HG02970 (cell line): ENCODE measurements at regions not wholly inside any gene's neighbourhood (a gene's known extent, or its start where the extent isn't known, plus 50 kb on each side); places are given as distances from the start of the nearest gene placed in this dataset.
"Not testable (repeated sequence)": the region's sequence is repeated elsewhere in the genome, so short reads cannot be mapped to it uniquely, and the experiment has no call there.

Experiments
- ATAC-seq: cut with Tn5 transposase; IDR thresholded peaks from one replicate; pipeline ENCODE4 v1.9.1; 2021; ENCODE audit warnings: mild to moderate bottlenecking, moderate library complexity, moderate number of reproducible peaks; ENCODE audit not compliant: unreplicated experiment, low FRiP score

DNA sequence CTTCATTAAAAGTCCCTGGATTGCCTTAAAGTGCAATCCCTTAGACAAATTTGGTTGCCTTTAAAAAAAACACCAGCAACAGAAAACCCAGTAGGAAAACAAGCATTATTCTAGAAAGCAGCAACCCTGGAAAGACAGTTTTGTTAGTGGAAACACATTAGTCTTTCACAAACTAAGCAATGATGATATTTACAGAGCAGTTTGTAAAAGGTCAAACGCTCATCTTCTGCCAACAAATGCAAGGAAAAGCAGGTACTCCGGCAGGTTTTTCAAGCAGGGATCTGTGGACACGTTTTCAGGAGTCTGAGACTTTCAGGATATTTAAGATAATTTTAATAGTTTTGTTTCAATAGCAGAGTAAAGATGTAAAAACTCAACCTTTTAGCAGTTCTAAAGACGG lies 202.2 kb downstream of the EXOC5 start:
- no peak for ATAC-seq

DNA sequence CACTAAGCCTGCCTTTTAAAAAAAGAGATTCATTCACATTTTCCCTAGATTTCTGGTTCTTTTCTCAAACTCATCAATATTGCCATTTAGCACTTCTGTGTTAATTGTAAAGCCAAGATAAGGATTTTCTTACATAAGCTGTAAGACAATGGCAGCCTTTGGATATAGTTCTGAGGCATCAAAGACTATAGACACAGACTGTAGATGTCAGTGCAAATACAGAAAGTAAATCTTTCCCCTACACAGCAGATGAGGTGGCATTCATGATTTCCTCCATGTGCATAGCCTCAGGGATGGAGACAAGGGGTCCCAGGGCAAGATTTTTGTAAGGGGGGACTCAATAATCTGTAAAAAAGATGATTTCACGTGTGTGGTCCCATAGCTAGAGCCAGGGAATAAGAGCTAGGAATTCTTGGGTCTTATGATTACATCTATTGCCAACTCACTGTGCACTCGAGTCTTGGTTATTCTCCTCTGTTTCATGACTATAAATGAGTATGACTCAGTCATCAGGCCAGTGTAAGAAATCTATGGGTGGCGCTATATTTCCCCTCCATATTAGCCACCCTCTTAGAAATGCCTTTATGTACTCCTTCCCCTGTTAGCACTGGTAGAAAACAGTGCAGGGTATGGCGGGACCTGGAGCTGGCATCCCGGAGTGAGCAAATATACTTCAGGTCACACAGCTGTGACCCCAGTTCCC lies 207.5 kb downstream of the EXOC5 start:
- ATAC-seq, result no peak

GRCh38 chr14:57060276-57060955 lies 208.3 kb downstream of the EXOC5 start:
- ATAC-seq, result peak; percentile 84

- ATAC-seq, result no peak
Observed at GRCh38 chr14:57058319-57058718, 210.4 kb downstream of the EXOC5 start.

DNA sequence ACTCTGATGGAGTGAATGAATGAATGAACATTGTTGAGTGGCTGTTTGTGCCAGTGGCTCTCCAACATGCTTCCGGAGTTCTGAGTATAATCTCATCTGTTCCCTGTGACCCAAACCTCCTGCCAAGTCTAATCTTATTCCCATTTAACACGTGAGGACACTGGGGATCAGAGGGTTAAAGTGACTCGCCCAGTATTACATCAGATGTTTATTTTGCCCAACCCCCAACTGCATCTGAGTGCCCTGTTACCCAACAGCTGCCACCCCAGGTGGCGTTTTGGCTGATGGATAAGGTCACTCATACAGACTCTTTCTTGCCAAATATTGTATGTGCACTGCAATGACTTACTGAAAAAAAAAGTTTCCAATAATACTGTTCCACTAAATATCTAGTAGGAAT lies 210.9 kb downstream of the EXOC5 start:
- ATAC-seq, result no peak

- not testable (repeated sequence) for ATAC-seq
Observed at GRCh38 chr14:57056522-57056921, 212.2 kb downstream of the EXOC5 start.

- no peak for ATAC-seq
Observed at GRCh38 chr14:57052705-57053302, 215.9 kb downstream of the EXOC5 start.

- no peak for ATAC-seq
Observed at GRCh38 chr14:57051633-57052032, 217.1 kb downstream of the EXOC5 start.

DNA sequence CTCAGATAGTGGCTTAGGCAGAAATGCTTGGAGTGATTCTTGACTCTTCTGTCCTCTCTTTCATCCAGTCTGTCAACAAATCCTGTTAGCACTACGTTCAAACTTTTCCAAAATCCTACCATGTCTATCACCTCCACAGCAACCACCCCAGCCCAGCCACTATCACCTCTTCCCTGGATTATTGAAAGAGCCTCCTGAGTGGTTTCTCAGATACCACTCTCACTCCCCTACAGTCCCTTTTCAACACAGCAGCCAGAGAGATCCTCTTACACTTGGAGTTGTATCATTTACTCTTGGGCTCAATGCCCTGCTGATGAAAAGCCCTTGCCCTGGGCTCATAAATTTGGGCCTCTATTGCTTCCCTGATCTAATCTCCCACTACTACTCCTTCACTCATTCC lies 218.9 kb downstream of the EXOC5 start:
- ATAC-seq, result no peak

DNA sequence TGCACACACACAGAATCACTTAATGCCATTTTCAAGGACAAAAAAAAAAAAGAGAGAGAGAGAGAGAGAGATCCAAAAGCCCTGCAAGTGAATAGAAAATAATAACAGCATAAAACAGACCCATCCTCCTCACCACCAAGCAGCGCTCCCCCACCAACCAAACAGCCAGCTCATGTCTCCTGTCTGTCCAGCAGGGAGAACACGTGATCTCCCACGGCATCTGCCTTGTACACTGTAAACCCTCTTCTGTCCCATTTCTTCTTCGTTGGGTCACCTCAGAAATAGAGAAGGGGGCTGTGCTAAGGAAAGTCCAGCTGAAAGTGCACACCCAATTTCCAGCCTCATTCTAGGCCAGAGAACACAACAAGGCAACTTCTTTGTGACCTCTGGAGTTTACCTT lies 222.5 kb downstream of the EXOC5 start:
- no peak for ATAC-seq

GRCh38 chr14:57044101-57044973 lies 224.4 kb downstream of the EXOC5 start:
- ATAC-seq, result not testable (repeated sequence)

DNA sequence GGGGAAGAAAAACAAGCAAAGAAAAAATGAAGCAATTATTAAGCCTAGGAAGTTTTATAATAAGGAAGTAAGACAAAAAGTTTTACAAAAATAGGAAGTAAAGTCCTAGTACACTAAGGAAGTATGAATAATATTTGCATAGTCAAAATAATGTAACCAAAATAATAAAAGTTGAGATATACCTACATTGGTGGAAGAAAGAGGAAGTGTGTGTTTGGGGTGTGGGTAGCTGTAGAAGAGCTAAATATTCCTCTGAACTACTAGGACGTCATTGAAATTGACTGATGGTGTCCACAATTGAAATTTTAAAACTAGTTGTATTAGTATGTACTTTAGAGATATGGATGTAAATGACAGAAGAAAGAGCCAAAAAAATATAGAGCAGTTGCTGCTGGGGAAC lies 228.4 kb upstream of the OTX2 start:
- no peak for ATAC-seq

DNA sequence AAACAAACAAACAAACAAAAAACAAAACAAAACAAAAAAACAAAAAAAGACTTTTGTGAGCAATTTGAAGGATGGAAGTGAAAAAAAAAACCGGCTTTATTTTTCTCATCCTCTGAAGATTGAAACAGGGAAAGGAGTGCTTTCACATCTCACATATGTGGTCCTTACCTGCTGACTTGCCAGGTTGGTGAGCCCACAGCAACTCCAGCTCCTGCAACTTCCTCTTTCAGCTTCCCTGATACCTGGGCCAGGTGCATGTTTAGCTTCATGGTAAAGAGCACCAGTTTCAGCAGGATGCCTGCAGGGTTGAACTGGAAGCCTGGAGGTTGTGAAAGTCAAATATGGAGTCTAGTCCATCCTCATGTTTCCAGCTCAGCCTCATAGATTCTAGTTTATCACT lies 221.2 kb upstream of the OTX2 start:
- no peak for ATAC-seq

- ATAC-seq, result no peak
Observed at GRCh38 chr14:57029620-57030253, 219.5 kb upstream of the OTX2 start.

GRCh38 chr14:57025456-57025855 lies 215.2 kb upstream of the OTX2 start:
- ATAC-seq, result no peak

DNA sequence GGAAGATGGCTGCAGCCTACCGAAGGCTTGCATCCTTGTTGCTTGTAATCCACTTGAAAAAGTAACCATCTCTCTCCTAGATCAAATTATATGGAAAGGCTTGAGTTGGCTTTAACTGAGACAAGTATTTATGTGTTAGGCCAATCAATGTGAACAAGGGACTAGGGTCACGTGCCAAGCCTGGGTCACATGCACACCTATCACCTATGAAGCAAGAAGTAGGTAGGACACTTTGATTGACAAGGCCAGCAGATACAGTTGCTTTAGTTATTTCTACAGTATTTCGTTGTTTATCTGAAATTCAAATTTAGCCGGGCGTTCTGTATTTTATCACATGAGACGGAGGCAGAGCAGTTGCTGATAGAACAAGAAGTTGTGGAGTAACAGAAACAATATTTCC lies 212.3 kb upstream of the OTX2 start:
- ATAC-seq, result no peak

DNA sequence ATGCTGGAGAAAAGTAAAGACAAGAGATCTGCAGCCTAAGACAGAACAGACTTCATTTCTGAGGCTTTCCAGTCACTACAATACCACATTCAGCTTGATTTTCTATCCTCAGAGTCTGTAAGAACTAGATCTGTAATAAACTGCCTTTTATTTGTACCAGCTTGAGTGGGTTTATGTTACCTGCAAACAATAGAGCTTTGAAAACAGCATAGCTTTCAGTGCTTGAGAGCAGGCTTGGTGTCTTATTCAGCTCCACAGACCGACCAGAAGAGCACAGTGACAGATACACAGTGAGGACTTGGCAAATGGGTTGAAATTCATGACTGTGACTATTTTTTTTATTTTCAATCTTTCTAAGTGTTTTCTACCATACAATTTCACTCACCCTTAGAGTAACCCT lies 207.8 kb upstream of the OTX2 start:
- ATAC-seq, result no peak

DNA sequence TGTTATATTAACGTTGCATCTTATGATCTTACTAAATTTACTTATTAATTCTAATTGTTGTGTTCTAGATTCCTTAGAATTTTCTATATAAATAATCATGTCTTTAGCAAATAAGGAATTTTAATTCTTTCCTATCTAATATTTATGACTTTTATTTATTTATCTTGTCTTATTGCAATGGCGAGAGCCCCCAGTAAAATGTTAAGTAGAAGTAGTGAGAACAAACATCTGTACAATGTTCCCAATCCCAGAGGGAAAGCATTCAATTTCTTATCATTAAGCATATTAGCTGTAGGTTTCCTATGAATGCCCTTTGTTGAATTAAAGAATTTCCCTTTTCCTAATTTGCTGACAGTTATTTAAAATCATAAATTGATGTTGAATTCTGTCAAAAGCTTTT lies 203.7 kb upstream of the OTX2 start:
- ATAC-seq, result no peak

DNA sequence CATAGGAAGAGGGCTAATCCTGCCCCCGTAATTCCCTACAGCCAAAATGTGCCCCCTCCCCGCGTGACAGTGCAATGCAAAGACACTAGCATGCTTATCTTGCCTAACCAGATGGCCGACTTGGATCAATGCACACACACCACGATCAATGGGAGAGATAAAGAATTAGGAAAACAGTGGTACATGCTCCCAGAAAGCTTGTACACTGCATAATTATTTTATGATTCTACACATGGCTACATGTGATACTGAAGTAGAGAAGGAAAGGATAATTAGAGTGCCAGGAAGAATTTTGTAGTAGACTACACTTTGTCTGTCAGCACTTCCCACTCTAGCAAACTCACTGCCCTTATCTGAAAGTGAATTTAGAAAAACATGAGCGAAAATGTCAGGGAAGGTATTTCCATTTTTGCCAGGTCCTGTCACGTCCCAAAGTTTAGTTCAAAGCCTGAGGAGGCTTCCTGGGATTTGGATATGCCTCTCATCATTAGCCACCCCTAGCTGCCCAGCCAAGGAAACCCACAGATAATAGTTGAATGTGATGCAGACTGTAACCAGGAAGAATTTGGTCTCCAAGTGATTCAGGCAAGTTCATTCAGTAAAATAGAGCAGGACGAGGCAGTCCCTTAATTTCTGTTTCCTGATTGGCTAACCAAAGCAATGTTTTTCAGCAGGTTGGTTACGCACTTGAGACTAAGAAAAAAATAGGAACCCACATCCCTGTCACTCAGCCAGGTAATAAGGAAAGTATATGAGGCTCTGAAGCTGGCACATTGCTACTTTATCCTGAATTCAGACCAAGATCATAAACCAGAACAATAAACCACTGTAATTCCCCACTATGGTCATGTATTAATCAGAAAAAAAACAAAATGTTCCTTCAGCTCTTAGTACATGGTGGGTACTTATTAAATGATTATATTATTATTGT lies 199.6 kb upstream of the OTX2 start:
- ATAC-seq, result no peak
